ENCODE measurements at regions not wholly inside any gene's neighbourhood (a gene's known extent, or its start where the extent isn't known, plus 50 kb on each side); places are given as distances from the start of the nearest gene placed in this dataset.
"Not testable (repeated sequence)": the region's sequence is repeated elsewhere in the genome, so short reads cannot be mapped to it uniquely, and the experiment has no call there.

DNA sequence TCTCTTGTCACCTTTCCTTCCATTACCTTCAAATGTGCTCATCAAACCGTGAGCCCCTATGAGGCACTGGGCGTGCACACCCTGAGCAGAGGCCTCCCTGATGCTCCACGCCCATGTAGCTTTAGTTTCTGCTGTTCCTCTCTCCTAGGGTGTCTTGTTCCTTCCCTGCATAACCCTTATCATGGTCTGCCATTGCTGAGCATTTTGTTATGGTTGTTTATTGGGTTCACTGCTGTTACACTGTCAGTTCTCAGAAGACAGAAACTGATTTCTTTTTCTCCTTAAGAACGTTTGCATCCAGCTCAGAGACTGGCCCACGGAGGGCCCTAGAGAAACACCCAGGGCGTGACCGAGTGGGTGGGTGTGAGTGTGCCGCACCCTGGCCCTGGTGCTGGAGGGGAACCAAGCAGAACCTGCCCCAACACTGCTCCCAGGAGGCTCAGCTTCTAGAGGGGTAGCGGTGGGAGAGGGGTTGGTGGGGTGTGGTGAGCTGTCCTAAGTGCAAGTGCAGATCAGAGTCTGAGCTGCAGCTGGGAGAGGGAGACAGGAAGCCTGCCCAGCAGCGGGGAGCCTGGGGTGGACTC lies 61.4 kb upstream of the URI1 start:
- in situ Hi-C loops (cut with MboI; ENCODE audit: low pct_unique_long_range_greater_than_20kb, low sequenced_read_pairs, unreplicated experiment) = no loop called here
- peak; percentile 24 for DNase-seq (ENCODE audit: low spot score)
- TF ChIP-seq CTCF (IDR thresholded peaks at IDR 0.05; ENCODE audit: extremely low read depth, insufficient read depth, missing control alignments) = no peak

DNA sequence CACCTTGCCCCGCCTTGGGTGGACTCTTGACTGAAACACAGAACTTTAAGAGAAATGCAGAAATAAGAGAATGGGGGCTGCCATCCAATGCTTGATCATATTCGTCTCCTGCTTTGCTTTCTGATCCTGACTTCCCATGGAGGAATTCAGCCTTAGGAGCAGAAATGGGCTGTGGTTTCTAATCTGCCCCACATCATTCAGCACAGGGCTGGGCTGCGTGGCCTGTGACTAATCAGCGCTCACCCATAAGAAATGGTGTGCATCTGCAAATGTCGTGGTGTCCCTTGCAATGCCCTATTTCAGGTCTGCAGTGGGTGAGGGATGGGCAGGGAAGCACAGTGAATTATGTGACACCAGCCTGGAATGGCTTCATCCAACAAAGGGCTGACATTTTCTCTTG lies 60.7 kb upstream of the URI1 start:
- no peak for TF ChIP-seq CTCF (IDR thresholded peaks at IDR 0.05; ENCODE audit: extremely low read depth, insufficient read depth, missing control alignments)
- in situ Hi-C loops (cut with MboI; ENCODE audit: low pct_unique_long_range_greater_than_20kb, low sequenced_read_pairs, unreplicated experiment) = no loop called here
- no peak for DNase-seq (ENCODE audit: low spot score)

GRCh38 chr19:29882719-29883105 lies 59.3 kb upstream of the URI1 start:
- in situ Hi-C loops (cut with MboI; ENCODE audit: low pct_unique_long_range_greater_than_20kb, low sequenced_read_pairs, unreplicated experiment) = no loop called here
- TF ChIP-seq CTCF (IDR thresholded peaks at IDR 0.05; ENCODE audit: extremely low read depth, insufficient read depth, missing control alignments) = no peak
- DNase-seq (ENCODE audit: low spot score) = no peak

DNA sequence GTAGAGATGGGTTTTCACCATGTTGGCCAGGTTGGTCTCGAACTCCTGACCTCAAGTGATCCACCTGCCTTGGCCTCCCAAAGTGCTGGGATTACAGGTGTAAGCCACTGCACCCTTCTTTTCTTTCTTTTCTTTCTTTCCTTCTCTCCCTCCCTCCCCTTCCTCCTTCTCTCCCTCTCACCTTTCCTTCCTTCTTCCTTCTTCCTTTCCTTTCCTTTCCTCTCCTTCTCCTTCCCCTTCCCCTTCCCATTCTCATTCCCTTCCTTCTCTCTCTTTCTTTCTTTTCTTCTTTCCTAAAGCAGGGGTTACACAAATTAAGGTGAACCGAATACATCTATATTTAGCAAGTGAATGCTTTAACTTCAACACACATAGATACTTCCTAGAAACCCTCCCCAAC lies 58.0 kb upstream of the URI1 start:
- no peak for DNase-seq (ENCODE audit: low spot score)
- in situ Hi-C loops (cut with MboI; ENCODE audit: low pct_unique_long_range_greater_than_20kb, low sequenced_read_pairs, unreplicated experiment) = no loop called here
- TF ChIP-seq CTCF (IDR thresholded peaks at IDR 0.05; ENCODE audit: extremely low read depth, insufficient read depth, missing control alignments) = no peak

- no peak for DNase-seq (ENCODE audit: low spot score)
- no peak for TF ChIP-seq CTCF (IDR thresholded peaks at IDR 0.05; ENCODE audit: extremely low read depth, insufficient read depth, missing control alignments)
- in situ Hi-C loops (cut with MboI; ENCODE audit: low pct_unique_long_range_greater_than_20kb, low sequenced_read_pairs, unreplicated experiment) = no loop called here
Measured at GRCh38 chr19:29884466-29884865, 57.6 kb upstream of the URI1 start.

GRCh38 chr19:29886106-29886505 lies 55.9 kb upstream of the URI1 start:
- in situ Hi-C loops (cut with MboI; ENCODE audit: low pct_unique_long_range_greater_than_20kb, low sequenced_read_pairs, unreplicated experiment); DNase-seq (ENCODE audit: low spot score): not testable (repeated sequence)

DNA sequence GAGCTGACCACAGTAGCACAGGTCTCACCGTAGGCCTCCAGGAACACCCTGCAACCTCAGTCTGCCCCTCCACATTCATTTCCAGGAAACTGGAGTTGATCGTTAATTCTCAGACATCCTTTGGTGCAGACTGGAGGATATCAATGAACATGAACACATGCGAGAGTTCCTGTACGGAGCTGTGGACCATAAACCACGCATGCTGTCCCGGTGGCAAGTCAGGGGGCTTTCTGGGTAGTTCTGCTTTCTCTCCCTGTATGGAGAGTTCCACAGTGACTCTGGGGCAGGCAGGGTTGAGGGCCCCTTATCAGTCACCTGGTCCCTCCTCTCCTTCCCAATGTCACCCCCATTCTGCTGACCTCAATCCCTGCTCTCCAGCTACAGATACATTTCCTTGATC lies 55.5 kb upstream of the URI1 start:
- DNase-seq (ENCODE audit: low spot score) = no peak
- in situ Hi-C loops (cut with MboI; ENCODE audit: low pct_unique_long_range_greater_than_20kb, low sequenced_read_pairs, unreplicated experiment) = no loop called here
- no peak for TF ChIP-seq CTCF (IDR thresholded peaks at IDR 0.05; ENCODE audit: extremely low read depth, insufficient read depth, missing control alignments)

Data from GM13977 (cell line).